Thyroid gland (tissue), 4 donors: ENCODE measurements at regions not wholly inside any gene's neighbourhood (a gene's known extent, or its start where the extent isn't known, plus 50 kb on each side); places are given as distances from the start of the nearest gene placed in this dataset.

Experiments used
- POLR2A ChIP-seq, 2 donors: fragments of 450-650 bp; IDR thresholded peaks; one replicate each; pipeline ENCODE4 v1.6.1; 2017; ENCODE audit warnings: antibody characterized with exemption in 2 of 2, mild to moderate bottlenecking in 2 of 2, moderate library complexity in 1 of 2
- TF ChIP-seq, protein P1 (sequence below), 6 experiments: fragments of 200-600 bp in 3 of 6; fragments of 450-650 bp in 3 of 6; sonication (generic) in 3 of 6; IDR thresholded peaks; one replicate each; pipeline ENCODE4 v1.5.1; 2016 to 2019; ENCODE audit warnings: antibody characterized with exemption in 6 of 6, mild to moderate bottlenecking in 2 of 6, inconsistent platforms in 1 of 6, moderate library complexity in 1 of 6

DNA sequence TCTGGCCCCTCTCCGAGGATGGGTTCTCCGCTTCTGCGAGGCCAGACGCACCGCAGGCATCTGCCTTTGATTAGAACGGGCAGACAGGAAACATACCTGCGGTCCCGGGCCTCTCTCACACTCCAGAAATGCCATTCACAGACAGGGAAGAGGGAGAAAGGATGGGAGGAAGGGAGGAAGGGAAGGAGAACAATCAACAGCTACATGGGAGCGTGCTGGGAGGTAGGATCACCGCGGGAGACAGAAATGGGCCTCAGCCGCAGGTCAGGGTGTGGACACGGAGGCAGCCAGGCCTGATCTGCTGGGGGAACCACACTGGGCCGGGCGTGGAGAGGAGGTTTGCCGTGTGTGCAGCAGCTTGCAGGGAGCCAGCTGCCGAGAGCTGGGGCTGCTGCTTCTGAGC, 90.7 kb upstream of the RGMA start:
- TF ChIP-seq, protein P1, sequence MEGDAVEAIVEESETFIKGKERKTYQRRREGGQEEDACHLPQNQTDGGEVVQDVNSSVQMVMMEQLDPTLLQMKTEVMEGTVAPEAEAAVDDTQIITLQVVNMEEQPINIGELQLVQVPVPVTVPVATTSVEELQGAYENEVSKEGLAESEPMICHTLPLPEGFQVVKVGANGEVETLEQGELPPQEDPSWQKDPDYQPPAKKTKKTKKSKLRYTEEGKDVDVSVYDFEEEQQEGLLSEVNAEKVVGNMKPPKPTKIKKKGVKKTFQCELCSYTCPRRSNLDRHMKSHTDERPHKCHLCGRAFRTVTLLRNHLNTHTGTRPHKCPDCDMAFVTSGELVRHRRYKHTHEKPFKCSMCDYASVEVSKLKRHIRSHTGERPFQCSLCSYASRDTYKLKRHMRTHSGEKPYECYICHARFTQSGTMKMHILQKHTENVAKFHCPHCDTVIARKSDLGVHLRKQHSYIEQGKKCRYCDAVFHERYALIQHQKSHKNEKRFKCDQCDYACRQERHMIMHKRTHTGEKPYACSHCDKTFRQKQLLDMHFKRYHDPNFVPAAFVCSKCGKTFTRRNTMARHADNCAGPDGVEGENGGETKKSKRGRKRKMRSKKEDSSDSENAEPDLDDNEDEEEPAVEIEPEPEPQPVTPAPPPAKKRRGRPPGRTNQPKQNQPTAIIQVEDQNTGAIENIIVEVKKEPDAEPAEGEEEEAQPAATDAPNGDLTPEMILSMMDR (IDR thresholded peaks at IDR 0.05) = no peak
- no peak for TF ChIP-seq POLR2A (IDR thresholded peaks at IDR 0.05)
